Liver (tissue), 8 donors: ENCODE measurements at regions not wholly inside any gene's neighbourhood (a gene's known extent, or its start where the extent isn't known, plus 50 kb on each side); places are given as distances from the start of the nearest gene placed in this dataset.

Experiments
- DNase-seq: peaks from one replicate; pipeline ENCODE4 v3.0.0-alpha.2; 2017; ENCODE audit warnings: low spot score
- H3K27ac ChIP-seq, 2 donors: one replicate each; pipeline ENCODE4 v1.7.0; 2013; ENCODE audit warnings: inconsistent platforms in 2 of 2, low read length in 2 of 2, control low read depth in 1 of 2, low read depth in 1 of 2, mild to moderate bottlenecking in 1 of 2
- H3K27me3 ChIP-seq, 4 donors: one replicate each; pipeline versions ENCODE4 v1.6.1 to v1.7.0; 2013; ENCODE audit warnings: low read length in 3 of 4, inconsistent platforms in 1 of 4, mild to moderate bottlenecking in 1 of 4, moderate library complexity in 1 of 4; ENCODE audit not compliant: control insufficient read depth in 4 of 4, insufficient read depth in 4 of 4
- H3K36me3 ChIP-seq, 4 donors: one replicate each; pipeline versions ENCODE4 v1.6.1 to v1.7.0; 2013; ENCODE audit warnings: low read length in 3 of 4, mild to moderate bottlenecking in 3 of 4, low read depth in 1 of 4, moderate library complexity in 1 of 4; ENCODE audit not compliant: control insufficient read depth in 4 of 4, insufficient read depth in 3 of 4
- H3K4me1 ChIP-seq, 4 donors: one replicate each; pipeline versions ENCODE4 v1.6.1 to v1.7.0; 2013; ENCODE audit warnings: low read length in 3 of 4, mild to moderate bottlenecking in 3 of 4, moderate library complexity in 1 of 4; ENCODE audit not compliant: control insufficient read depth in 4 of 4, insufficient read depth in 4 of 4
- H3K4me3 ChIP-seq, 3 donors: one replicate each; pipeline versions ENCODE4 v1.6.1 to v1.7.0; 2013; ENCODE audit warnings: low read length in 3 of 3, control low read depth in 1 of 3, low read depth in 1 of 3, mild to moderate bottlenecking in 1 of 3
- H3K9ac ChIP-seq, 2 donors: one replicate each; pipeline ENCODE4 v1.7.0; 2013; ENCODE audit warnings: low read length in 2 of 2, mild to moderate bottlenecking in 2 of 2, moderate library complexity in 2 of 2, control low read depth in 1 of 2, low read depth in 1 of 2
- H3K9me3 ChIP-seq, 4 donors: one replicate each; pipeline versions ENCODE4 v1.6.1 to v1.7.0; 2013; ENCODE audit warnings: low read length in 3 of 4; ENCODE audit not compliant: control insufficient read depth in 4 of 4
- ATF3 ChIP-seq: IDR thresholded peaks from 2 replicates; pipeline ENCODE4 v1.6.1; 2016; ENCODE audit warnings: antibody characterized with exemption
- CTCF ChIP-seq: fragments of 150-350 bp; IDR thresholded peaks from 2 replicates; pipeline ENCODE4 v1.5.1; 2017; ENCODE audit warnings: improper control_type of control experiment, low read depth, low read length; ENCODE audit not compliant: missing input control
- EGR1 ChIP-seq, 2 donors: IDR thresholded peaks; 2 replicates each; pipeline ENCODE4 v1.6.1; 2016 to 2018; ENCODE audit warnings: antibody characterized with exemption in 2 of 2, low read depth in 2 of 2
- FOXA1 ChIP-seq: IDR thresholded peaks from 2 replicates; pipeline ENCODE4 v1.6.1; 2016; ENCODE audit warnings: antibody characterized with exemption
- FOXA2 ChIP-seq: IDR thresholded peaks from 2 replicates; pipeline ENCODE4 v1.6.1; 2016; ENCODE audit warnings: antibody characterized with exemption
- GABPA ChIP-seq, 2 donors: IDR thresholded peaks in 1 of 2; conservative IDR thresholded peaks in 1 of 2; 2 replicates each; pipeline ENCODE4 v1.6.1; 2016; ENCODE audit warnings: antibody characterized with exemption in 2 of 2, mild to moderate bottlenecking in 1 of 2, moderate library complexity in 1 of 2
- HNF4A ChIP-seq, 2 donors: conservative IDR thresholded peaks; 2 replicates each; pipeline ENCODE4 v1.6.1; 2016; ENCODE audit warnings: antibody characterized with exemption in 2 of 2, mild to moderate bottlenecking in 2 of 2
- HNF4G ChIP-seq: IDR thresholded peaks from 2 replicates; pipeline ENCODE4 v1.6.1; 2016; ENCODE audit warnings: antibody characterized with exemption
- JUND ChIP-seq, 2 donors: IDR thresholded peaks; 2 replicates each; pipeline ENCODE4 v1.6.1; 2016; ENCODE audit warnings: antibody characterized with exemption in 2 of 2
- MAX ChIP-seq: IDR thresholded peaks from 2 replicates; pipeline ENCODE4 v1.6.1; 2016; ENCODE audit warnings: antibody characterized with exemption
- NR2F2 ChIP-seq: IDR thresholded peaks from 2 replicates; pipeline ENCODE4 v1.6.1; 2016; ENCODE audit warnings: antibody characterized with exemption
- RAD21 ChIP-seq, 2 donors: IDR thresholded peaks; 2 replicates each; pipeline ENCODE4 v1.6.1; 2016; ENCODE audit warnings: antibody characterized with exemption in 2 of 2, mild to moderate bottlenecking in 2 of 2
- RXRA ChIP-seq, 2 donors: IDR thresholded peaks; 2 replicates each; pipeline ENCODE4 v1.6.1; 2017 to 2018; ENCODE audit warnings: antibody characterized with exemption in 2 of 2, mild to moderate bottlenecking in 1 of 2
- SP1 ChIP-seq: IDR thresholded peaks from 2 replicates; pipeline ENCODE4 v1.6.1; 2018; ENCODE audit warnings: antibody characterized with exemption, mild to moderate bottlenecking
- TAF1 ChIP-seq: conservative IDR thresholded peaks from 2 replicates; pipeline ENCODE4 v1.6.1; 2016; ENCODE audit warnings: antibody characterized with exemption, mild to moderate bottlenecking
- YY1 ChIP-seq: IDR thresholded peaks from 2 replicates; pipeline ENCODE4 v1.6.1; 2016; ENCODE audit warnings: antibody characterized with exemption, mild to moderate bottlenecking
- ZBTB33 ChIP-seq: IDR thresholded peaks from 2 replicates; pipeline ENCODE4 v1.6.1; 2016; ENCODE audit warnings: antibody characterized with exemption
- WGBS: extraction: QIAGEN DNeasy Blood & Tissue Kit; methylation state at CpG from one replicate; pipeline ENCODE4 v1.1.7; 2013; 5-methylcytosine and 5-hydroxymethylcytosine counted together
- donor health status: healthy.
- donor health status: healthy.
- donor health status: healthy.
- donor health status: healthy.
- donor health status: healthy.

GRCh38 chr2:58503918-58504317 lies 262.8 kb upstream of the FANCL start:
- H3K9ac ChIP-seq, result no peak overlapping the region
- DNase-seq, result no peak
- WGBS, result 72% methylated on average over 1 of the region's 1 CpG
- H3K27ac ChIP-seq, result no peak overlapping the region
- H3K27me3 ChIP-seq, result no peaks in the 10 kb centered on the region
- H3K4me3 ChIP-seq, result no peak overlapping the region
- TF ChIP-seq EGR1 (IDR thresholded peaks at IDR 0.05; ENCODE audit: low read depth in 2 of 2), result no peak
- no peak for TF ChIP-seq SP1
- no peak for TF ChIP-seq JUND (IDR thresholded peaks at IDR 0.05)
- no peak for TF ChIP-seq ZBTB33
- no peak for TF ChIP-seq NR2F2
- TF ChIP-seq YY1, result no peak
- TF ChIP-seq GABPA (IDR thresholded peaks at IDR 0.05 in 1 of 2, conservative IDR thresholded peaks at IDR 0.05 in 1 of 2), result no peak
- no peak for TF ChIP-seq ATF3
- TF ChIP-seq RXRA (IDR thresholded peaks at IDR 0.05), result no peak
- TF ChIP-seq CTCF, result no peak
- no peak for TF ChIP-seq HNF4G
- TF ChIP-seq MAX, result no peak
- TF ChIP-seq FOXA2, result no peak
- TF ChIP-seq HNF4A (conservative IDR thresholded peaks at IDR 0.05), result no peak
- no peak for TF ChIP-seq FOXA1
- H3K4me1 ChIP-seq, result no peaks in the 10 kb centered on the region
- no peaks in the 10 kb centered on the region for H3K36me3 ChIP-seq
- no peaks in the 10 kb centered on the region for H3K9me3 ChIP-seq

GRCh38 chr2:58502931-58503330 lies 261.8 kb upstream of the FANCL start:
- WGBS, result 62% methylated on average over 3 of the region's 3 CpGs
- H3K27me3 ChIP-seq, result no peaks in the 10 kb centered on the region
- H3K27ac ChIP-seq, result no peak overlapping the region
- no peak for TF ChIP-seq NR2F2
- no peak for TF ChIP-seq TAF1
- no peak for TF ChIP-seq HNF4G
- no peak for TF ChIP-seq RAD21 (IDR thresholded peaks at IDR 0.05)
- TF ChIP-seq ZBTB33, result no peak
- no peak for TF ChIP-seq HNF4A (conservative IDR thresholded peaks at IDR 0.05)
- no peak for TF ChIP-seq CTCF
- TF ChIP-seq FOXA1, result no peak
- TF ChIP-seq RXRA (IDR thresholded peaks at IDR 0.05), result no peak
- TF ChIP-seq YY1, result no peak
- no peak for TF ChIP-seq JUND (IDR thresholded peaks at IDR 0.05)
- DNase-seq, result no peak
- no peak overlapping the region for H3K4me3 ChIP-seq
- no peaks in the 10 kb centered on the region for H3K9me3 ChIP-seq
- H3K9ac ChIP-seq, result no peak overlapping the region
- no peaks in the 10 kb centered on the region for H3K36me3 ChIP-seq
- no peaks in the 10 kb centered on the region for H3K4me1 ChIP-seq
